ENCODE measurements at regions not wholly inside any gene's neighbourhood (a gene's known extent, or its start where the extent isn't known, plus 50 kb on each side); places are given as distances from the start of the nearest gene placed in this dataset.

DNA sequence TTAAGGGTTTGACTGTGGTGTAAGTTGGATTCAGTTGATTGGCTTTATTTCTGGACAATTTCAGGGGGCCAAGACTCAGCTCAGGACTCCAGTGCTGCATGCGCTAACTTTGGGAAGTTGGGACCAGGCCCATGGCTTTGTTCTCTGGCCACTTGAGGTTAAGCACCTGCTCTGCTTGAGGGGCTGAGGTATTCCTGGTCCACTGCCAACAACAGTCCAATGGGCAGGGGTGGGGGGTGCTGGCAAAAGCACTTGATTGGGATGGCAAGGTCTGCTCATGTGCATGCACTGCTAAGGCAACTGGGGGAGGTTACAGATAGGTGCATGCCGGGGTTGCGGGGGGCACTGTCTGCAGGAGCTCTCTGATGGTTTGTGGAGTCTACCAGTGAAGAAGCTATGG lies 52.6 kb upstream of the ASB17 start:
- DNase-seq (ENCODE audit: low read depth): no peak

DNA sequence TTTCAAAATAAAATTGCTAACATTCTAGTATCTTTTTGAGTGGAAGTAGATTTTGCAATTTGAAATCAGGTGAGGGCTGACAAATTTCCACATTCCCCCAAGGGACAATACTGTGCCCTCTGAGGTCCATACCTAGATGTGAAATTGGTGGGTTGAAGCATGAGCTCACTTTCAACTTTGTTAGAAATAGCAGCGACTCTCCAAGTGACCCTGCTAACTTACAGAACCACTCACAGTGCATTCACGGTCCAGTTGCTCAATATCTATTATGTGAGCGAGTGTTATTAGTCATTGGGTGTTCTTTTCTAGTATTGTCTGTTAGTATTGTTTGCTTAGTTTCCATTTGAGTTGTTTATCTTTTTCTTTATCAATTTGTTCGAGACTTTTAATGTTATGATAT lies 53.6 kb upstream of the ASB17 start:
- no peak for DNase-seq (ENCODE audit: low read depth)

DNA sequence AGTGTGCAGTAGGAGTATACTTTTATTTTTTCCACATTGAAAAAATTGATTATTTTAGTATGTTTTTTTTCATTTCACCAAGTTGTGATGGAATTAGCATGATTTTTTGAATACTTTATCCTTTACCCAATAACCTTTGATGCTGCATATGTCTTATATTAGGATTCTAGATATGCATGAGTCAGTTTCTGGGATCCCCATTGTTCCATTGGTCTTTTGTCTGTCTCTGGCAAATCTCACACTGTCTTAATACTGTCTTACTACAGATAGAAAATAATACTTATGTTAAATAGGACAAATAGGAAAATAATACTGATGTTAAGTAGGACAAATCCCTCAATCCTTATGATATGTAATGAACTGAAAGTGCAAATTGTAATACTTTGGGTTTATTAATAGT lies 54.3 kb upstream of the ASB17 start:
- no peak for DNase-seq (ENCODE audit: low read depth)

DNA sequence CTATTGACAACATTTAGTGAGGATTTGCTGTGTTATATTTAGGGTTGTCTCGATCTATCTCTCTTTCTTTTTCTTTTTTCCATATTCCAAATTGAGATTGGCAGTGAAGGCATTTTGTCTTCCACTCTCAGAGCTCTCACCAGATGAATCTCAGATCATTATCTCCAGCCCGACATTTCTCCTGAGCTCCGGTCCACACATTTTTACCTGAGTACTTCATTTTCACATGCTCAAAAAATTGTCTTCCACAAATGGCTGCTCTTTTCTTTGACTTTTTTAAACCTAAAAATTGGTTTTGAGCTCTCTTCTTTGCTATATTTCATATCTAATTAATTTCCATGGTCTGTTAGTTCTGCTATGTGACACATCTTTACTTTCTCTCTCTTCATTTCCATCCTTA lies 56.9 kb upstream of the ASB17 start:
- DNase-seq (ENCODE audit: low read depth): no peak

DNA sequence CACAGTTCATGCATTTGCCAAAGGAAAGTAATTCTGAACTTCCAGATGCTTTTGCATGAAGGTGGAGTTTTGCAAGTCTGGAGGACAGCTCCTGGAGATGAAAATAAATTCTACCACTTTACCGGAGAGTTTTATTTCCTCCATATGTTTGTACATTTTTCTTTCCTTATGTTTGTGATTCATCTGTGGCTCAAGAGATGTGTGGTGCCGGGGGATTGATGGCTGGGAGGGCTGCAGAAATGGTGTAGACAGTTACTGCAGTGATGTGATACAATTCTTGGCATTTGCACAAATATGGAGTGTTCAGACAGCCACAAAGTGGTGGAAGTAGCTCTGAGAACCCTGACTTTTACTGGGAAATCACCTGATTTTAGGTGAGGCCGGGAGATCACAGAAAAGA lies 58.5 kb upstream of the ASB17 start:
- DNase-seq (ENCODE audit: low read depth): no peak

DNA sequence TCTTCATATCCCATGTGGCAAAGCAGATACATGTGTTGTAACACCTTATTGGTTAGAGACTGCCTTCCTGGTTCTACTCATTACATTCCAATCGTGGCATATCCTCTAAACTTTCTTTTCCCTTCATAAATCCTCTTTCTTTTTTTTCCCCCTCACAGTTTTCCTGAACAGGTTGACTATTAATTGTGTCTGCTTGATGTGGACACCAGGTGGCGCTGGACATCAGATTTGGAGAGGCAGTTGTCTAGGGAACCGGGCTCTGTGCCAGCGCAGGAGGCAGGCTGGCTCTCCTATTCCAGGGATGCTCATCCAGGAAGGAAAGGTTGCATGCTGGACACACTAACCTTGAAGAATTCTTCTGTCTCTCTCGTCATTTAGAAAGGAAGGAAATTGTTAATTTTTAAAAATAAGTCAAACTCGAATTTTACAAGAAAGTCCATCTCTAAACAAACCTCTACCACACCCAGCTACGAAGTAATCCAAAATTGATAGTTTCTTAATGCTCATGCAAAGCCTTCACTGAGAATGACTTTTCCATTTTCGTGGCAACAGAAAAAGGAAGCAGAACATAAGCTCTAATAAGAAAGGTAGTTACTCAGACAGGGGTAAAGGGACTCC lies 59.4 kb upstream of the ASB17 start:
- DNase-seq (ENCODE audit: low read depth): peak; percentile 39

DNA sequence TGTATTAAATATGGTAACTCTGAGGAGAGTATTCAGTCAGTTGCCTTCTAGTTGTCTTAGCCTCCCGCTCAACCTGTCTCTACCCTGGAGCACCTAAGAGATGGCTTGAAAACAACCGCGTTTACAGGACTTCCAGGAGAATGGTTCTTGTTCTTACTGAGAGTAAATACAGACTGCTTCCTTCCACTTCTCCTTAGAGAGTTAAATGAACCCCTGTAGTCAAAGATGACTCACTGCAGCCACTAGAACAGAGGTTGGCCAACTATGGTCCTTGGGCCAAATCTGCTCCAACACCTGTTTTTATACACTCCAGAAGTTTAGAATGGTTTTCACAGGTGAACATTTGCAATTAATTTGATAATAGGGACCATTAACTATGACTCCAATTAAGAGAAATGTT lies 60.1 kb upstream of the ASB17 start:
- no peak for DNase-seq (ENCODE audit: low read depth)

DNA sequence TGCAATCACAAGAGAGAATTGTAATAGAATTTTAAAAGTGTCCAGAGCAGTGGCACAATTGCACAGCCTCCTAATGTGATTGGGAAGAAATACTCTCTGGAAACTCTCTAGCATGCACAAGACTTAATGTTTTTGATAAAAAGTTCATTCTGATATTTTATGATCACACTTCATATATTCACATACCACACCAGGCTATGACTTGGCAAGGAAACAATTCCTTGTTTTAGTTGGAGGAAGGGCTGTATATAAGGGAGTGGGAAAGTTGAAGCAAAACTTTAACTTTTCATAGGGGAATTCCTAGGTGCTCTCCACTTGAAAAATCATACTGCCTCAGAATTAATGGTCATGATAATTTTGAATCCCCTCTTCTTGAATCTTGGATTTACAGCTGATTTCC lies 61.5 kb upstream of the ASB17 start:
- DNase-seq (ENCODE audit: low read depth): no peak

DNA sequence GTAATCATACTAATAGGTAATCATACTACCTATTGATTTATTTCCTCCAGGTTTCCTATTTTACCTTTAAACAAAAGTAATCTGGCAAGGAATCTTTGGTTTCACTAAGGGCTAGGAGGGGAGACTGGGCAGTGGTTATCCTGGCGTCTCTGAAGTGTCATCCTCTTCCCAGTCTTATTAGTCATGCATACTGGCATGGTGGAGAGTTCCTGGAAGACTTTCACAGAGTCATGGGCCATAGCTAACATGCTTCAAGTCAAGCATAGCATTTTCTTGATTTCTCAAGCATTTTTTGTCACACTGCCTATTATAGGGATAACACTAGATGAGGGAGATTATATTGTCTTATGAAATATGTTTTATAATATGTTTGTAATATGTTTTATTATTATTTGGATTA lies 64.0 kb upstream of the ASB17 start:
- no peak for DNase-seq (ENCODE audit: low read depth)

DNA sequence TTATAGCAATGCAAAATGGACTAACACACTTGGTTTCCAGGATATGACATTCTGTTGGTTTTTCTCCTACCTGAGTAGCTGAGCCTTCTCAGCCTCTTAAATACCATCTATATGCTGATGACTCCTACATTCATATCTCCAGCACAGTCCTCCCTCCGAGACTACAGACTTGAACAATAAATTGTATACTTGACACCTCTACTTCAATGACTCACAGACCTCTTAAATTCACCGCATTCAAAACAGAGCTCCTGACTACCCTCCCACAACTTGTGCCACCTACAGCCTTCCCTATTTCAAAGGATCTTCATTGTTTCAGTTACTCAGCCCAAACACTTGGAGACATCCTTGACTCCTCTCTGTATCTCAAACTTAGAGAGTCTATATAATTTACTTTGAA lies 66.8 kb upstream of the ASB17 start:
- DNase-seq (ENCODE audit: low read depth): no peak

DNA sequence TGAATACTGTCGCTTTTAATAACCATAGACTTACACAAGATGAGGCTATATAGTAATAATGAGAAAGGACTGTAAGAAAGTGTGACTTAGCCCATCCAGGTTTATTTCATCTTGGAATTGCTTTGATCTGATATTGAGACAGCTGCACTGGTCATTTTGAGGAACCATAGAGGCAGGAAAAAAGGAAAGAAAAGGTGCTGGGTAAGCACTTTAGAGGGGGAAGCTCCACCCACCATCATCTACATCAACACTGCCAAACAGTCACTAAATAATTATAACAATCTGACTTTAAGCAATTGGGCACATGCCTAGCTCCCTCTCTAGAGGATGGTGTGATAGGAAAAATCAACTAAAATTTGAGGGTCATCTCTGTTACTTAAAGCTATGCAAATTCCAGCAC lies 70.6 kb upstream of the ST6GALNAC3 start:
- no peak for DNase-seq (ENCODE audit: low read depth)

DNA sequence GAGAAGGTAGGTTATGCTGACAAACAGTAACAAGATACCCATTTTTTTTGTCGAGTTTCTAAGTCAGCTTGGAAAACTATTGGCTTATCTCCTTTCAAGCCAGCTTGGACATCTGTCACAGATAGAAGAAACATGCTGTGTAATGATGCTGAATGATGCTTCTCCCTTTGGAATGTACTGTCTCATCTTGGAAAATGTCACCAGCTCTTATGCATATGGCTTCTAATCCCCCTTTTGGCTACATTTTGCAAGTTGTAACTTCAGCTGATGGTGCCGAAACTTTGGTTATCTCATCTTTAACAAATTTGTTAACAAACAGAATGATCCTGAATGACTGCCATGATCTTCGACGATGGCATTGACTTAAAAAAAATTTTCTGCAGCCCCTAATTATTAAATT lies 68.8 kb upstream of the ST6GALNAC3 start:
- no peak for DNase-seq (ENCODE audit: low read depth)

DNA sequence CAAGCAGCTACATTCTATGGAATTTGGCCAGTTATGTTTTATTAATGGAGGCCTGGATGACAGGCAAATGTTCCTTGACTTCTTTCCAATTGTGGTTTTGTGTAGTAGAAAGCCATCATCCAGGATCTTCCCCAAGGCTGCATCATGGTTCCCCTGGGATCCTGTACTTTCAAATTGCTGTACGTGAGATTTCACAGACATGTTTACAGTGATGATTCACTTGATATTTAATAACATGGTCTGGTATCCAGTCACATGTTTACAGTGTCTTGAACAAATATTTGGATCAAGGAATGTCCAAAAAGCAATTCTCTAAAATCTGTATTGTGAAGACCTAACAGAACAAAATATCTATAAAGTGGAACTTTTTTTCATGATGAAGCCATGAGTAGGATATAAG lies 68.3 kb upstream of the ST6GALNAC3 start:
- no peak for DNase-seq (ENCODE audit: low read depth)

DNA sequence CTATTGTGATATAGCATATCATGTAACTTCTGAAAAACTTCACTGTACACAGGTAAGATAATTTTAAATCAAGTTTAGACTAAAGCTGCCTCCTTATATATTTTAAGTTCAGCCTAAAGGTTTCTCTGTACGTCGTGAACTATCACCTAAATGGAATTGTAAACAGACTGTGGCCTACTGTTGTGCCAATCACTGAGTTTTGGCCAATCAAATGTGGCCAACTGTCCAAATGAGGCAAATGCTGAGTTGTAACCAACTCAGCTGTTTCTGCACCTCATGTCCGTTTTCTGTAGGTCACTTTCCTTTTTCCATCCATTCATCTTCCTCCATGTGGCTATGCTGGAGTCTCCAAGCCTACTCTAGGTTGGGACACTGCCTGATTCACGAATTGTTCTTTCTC lies 63.7 kb upstream of the ST6GALNAC3 start:
- no peak for DNase-seq (ENCODE audit: low read depth)

DNA sequence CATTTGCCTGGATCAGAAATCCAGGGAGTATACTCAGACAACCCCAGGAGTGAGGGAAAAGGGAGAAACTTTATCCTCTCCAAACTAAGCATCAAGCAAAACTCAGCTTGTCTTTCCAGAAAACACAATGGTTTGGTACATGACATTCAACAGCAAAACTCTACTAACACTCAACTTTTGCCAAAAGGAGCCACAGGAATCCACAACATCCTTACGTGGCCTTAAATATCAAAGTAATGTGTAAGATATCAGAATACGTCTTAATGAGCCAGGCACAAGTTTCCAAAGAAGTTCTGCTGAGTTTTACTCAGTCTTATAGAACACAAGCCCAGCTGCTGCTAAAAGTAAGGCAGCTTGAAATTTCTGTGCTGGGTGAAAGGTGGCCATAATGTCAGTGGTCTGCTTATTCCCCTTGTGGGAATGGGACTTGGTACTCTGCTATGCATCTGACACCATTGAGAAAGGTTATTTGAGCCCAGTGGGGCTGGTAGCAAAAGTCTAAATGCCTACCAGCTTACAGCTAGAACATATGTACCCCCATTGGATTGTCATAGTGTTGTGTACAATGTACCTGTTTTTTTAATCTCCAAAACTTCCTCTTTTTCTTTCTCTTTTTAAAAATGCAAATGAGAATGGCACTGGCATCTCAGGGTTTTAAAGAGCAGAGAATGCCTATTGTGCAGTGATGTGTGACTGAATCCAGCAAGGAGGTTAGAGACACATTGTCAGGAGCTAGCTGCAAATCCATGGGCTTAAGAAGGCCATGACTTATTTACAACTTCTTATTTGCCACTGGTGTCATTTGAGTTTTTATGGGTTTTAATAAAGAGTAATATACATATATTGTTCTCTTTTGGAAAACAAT lies 62.0 kb upstream of the ST6GALNAC3 start:
- no peak for DNase-seq (ENCODE audit: low read depth)

DNA sequence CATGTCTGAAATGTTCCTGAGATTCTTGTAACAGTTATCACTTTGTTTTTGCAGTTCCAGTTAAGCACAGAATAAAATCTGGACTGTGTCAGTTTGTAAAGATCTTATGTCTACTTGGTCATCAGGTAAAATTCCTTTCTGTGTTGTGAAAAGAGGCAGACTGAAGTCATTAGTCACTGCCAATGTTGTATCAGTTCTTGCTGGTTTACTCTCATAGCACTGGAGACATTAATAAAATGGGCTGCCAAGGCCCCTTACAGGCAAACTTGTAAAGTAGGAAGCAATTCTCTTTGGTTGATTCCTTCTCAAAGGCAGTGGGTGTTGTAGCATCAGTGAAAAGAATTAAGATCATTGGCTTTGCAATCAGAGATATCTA lies 61.4 kb upstream of the ST6GALNAC3 start:
- DNase-seq (ENCODE audit: low read depth): no peak

DNA sequence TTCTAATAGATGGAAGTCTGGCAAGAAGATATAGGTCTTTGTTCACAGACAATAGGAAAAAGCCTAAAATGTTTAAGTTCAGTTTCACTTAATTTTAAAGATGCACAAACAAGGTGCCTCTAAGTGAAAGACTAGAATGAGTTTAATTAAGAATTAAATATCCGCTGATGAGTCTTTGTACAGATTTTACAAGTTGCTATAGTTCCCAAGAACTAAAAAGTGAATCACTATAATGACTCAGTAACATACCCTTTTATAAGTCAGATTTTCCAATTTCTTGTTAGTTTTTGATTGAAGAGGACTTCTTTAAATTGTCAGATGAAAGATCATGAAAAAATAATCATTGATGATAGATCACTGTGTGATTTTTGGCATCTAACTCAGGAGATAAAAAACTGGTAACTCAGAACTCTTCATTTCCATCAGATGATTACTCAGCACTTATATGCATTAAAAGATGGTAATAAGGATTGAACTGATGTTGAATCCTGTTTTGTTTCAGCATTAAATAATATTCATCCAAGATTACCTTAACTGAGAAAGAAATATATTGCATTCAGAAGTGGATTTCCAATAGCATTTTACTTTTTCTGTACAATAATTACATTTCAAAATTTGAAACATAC lies 59.0 kb upstream of the ST6GALNAC3 start:
- no peak for DNase-seq (ENCODE audit: low read depth)

DNA sequence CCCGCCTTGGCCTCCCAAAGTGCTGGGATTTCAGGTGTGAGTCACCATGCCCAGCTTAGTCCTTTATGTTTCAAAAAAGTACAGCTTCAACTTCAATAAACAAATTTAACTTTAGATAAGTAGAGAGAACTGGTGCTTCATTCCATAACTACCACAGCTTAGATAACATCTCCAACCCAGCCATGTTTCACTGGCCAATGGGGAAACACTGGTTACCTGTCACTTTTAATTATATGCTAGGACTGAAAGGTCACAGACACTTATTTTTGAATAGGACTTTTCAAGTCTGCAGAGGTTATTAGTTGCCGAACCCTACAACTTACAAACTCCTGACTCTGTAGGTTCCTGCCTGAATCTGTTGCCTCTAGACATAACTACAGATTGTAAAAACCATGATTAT lies 56.5 kb upstream of the ST6GALNAC3 start:
- no peak for DNase-seq (ENCODE audit: low read depth)

DNA sequence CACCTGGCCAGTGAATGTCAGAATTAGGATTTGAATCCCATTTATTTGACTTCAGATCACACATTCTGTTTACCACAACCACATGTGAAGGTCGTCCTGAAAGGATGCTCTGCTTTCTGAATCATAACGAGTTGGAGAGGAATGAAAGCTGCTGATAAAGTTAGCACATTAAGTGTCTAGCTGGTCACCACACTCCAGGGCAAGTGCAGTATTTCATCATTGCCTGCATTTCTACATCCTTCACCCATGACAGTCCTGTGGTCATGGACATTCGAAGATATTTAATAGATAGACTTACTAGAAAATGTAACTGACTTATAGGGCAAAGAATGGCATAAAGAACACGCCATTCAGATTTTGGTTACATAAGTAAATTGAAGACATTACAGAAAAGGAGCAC lies 52.7 kb upstream of the ST6GALNAC3 start:
- no peak for DNase-seq (ENCODE audit: low read depth)

DNA sequence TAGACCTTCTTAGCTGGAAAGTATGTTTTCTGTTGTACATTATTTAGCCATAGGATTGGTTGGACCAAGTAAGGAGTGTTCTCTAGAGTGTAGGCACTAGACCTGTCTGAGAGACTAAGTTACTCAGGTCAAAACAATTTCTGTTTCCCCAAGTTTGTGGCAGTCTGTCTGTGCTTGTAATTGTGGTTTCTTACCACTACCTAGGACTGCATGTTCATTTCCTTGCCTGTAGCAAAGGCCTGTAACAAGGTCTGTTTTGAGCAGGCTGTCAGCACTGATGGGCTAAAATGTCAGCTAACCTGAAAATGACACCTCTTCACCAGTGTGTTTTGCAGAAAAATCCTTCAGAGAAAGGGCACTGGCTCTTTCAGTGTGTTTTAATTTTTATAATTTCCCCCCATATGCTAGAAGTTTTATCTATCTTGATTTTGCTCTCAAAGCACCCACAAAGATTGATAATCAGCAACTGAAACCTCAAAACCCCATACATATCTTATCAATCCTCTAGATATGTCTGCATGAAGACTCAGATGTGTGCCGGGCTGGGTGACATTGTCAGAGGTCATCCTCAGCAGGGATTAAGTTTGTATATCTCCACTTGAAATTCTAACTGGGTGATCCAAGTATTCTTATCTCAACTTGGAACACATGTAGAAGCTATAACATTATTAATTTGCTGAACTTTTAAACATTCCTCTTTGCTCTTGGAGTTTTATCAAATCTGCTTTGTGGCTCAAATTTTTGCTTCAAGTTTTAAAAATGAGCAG lies 50.7 kb upstream of the ST6GALNAC3 start:
- DNase-seq (ENCODE audit: low read depth): no peak
